A673 (cell line): ENCODE measurements at regions not wholly inside any gene's neighbourhood (a gene's known extent, or its start where the extent isn't known, plus 50 kb on each side); places are given as distances from the start of the nearest gene placed in this dataset.

ENCODE experiments used
- BruUV-seq: library from RNA; stranded (reverse); fragments of 400-500 nt; replicated peaks from 2 replicates; lab custom pipeline; 2021; lab: Mats Ljungman, UMichigan
- CTCF ChIA-PET: fragments of 300-600 bp; sonication (Branson Sonifier 250); formaldehyde crosslinking; loops from one replicate; lab custom pipeline; 2022; ENCODE audit warnings: antibody characterized with exemption; lab: Charles Lee
- POLR2A ChIA-PET: fragments of 300-600 bp; sonication (Branson Sonifier 250); formaldehyde crosslinking; loops from one replicate; lab custom pipeline; 2022; ENCODE audit warnings: antibody characterized with exemption; ENCODE audit not compliant: low non-redundant PET; lab: Charles Lee
- DNase-seq: peaks from one replicate; pipeline ENCODE4 v3.0.0-alpha.2; 2015; ENCODE audit warnings: low spot score
- H3K27ac ChIP-seq: fragments of 200-600 bp; sonication (generic); 2 replicates; pipeline ENCODE4 v1.5.1; 2016; ENCODE audit warnings: mixed run types, low read depth, mild to moderate bottlenecking, mixed read lengths, antibody characterized with exemption, low read length; ENCODE audit not compliant: poor library complexity, severe bottlenecking
- H3K27me3 ChIP-seq: fragments of 200-600 bp; sonication (generic); replicated peaks from 2 replicates; pipeline ENCODE4 v1.6.1; 2017; ENCODE audit warnings: mixed run types, low read depth, mild to moderate bottlenecking, mixed read lengths, antibody characterized with exemption, low read length; ENCODE audit not compliant: insufficient read depth, poor library complexity
- H3K36me3 ChIP-seq: fragments of 200-600 bp; sonication (generic); 2 replicates; pipeline ENCODE4 v1.6.1; 2016; ENCODE audit warnings: mixed run types, mild to moderate bottlenecking, mixed read lengths, antibody characterized with exemption, low read length; ENCODE audit not compliant: insufficient read depth, poor library complexity, severe bottlenecking
- H3K4me1 ChIP-seq: fragments of 200-600 bp; sonication (generic); 2 replicates; pipeline ENCODE4 v1.6.1; 2017; ENCODE audit warnings: mixed run types, mild to moderate bottlenecking, mixed read lengths, antibody characterized with exemption, low read length; ENCODE audit not compliant: insufficient read depth, poor library complexity, severe bottlenecking
- H3K4me3 ChIP-seq: fragments of 200-600 bp; sonication (generic); 2 replicates; pipeline ENCODE4 v1.5.1; 2016; ENCODE audit warnings: low read depth, mixed run types, mild to moderate bottlenecking, mixed read lengths, low read length; ENCODE audit not compliant: poor library complexity, severe bottlenecking
- H3K9me3 ChIP-seq: fragments of 200-600 bp; sonication (generic); 2 replicates; pipeline ENCODE4 v1.6.1; 2016; ENCODE audit warnings: mixed run types, low read depth, mild to moderate bottlenecking, mixed read lengths, antibody characterized with exemption, low read length; ENCODE audit not compliant: poor library complexity, severe bottlenecking
- EZH2 ChIP-seq: fragments of 200-600 bp; sonication (generic); IDR thresholded peaks from 2 replicates; pipeline ENCODE4 v1.6.1; 2017; ENCODE audit warnings: borderline replicate concordance, low read depth, mild to moderate bottlenecking, mixed read lengths, antibody characterized with exemption, low read length; ENCODE audit not compliant: poor library complexity, severe bottlenecking
- intact Hi-C: fragments of 100-400 bp; cut with micrococcal nuclease; formaldehyde crosslinking; loops from one replicate; pipeline ENCODE4 v1.10.0; 2022; ENCODE audit not compliant: unreplicated experiment
- TF ChIP-seq, protein P1 (sequence below): fragments of 300-800, 200-600 bp; sonication (generic); conservative IDR thresholded peaks from 2 replicates; pipeline ENCODE4 v1.5.1; 2017; ENCODE audit warnings: low read depth, mild to moderate bottlenecking, antibody characterized with exemption, low read length, moderate library complexity, mixed read lengths

DNA sequence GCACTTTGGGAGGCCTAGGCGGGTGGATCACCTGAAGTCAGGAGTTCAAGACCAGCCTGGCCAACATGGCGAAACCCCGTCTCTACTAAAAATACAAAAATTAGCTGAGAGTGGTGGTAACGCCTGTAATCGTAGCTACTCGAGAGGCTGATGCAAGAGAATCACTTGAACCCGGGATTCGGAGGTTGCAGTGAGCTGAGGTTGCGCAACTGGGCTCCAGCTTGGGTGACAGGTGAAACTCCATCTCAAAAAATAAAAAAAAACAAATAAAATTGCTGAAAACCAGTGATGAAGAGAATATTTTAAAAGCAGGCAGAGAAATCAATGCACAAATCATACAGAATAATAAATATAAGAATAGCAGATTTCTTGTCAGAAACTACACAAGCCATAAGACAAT lies 129.3 kb downstream of the SLIT2 start:
- BruUV-seq = no TSS peak
- TF ChIP-seq, protein P1, sequence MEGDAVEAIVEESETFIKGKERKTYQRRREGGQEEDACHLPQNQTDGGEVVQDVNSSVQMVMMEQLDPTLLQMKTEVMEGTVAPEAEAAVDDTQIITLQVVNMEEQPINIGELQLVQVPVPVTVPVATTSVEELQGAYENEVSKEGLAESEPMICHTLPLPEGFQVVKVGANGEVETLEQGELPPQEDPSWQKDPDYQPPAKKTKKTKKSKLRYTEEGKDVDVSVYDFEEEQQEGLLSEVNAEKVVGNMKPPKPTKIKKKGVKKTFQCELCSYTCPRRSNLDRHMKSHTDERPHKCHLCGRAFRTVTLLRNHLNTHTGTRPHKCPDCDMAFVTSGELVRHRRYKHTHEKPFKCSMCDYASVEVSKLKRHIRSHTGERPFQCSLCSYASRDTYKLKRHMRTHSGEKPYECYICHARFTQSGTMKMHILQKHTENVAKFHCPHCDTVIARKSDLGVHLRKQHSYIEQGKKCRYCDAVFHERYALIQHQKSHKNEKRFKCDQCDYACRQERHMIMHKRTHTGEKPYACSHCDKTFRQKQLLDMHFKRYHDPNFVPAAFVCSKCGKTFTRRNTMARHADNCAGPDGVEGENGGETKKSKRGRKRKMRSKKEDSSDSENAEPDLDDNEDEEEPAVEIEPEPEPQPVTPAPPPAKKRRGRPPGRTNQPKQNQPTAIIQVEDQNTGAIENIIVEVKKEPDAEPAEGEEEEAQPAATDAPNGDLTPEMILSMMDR = no peak
- no peak for TF ChIP-seq EZH2
- H3K9me3 ChIP-seq = no peaks in the 10 kb centered on the region
- ChIA-PET CTCF (no interaction called here), POLR2A (no interaction called here)
- no peak for DNase-seq
- no peak overlapping the region for H3K27ac ChIP-seq
- H3K4me1 ChIP-seq = peaks cover 24% of the 10 kb centered on the region
- intact Hi-C loops = no loop called here
- H3K4me3 ChIP-seq = no peak overlapping the region
- H3K36me3 ChIP-seq = no peaks in the 10 kb centered on the region
- H3K27me3 ChIP-seq = peaks cover 20% of the 10 kb centered on the region

DNA sequence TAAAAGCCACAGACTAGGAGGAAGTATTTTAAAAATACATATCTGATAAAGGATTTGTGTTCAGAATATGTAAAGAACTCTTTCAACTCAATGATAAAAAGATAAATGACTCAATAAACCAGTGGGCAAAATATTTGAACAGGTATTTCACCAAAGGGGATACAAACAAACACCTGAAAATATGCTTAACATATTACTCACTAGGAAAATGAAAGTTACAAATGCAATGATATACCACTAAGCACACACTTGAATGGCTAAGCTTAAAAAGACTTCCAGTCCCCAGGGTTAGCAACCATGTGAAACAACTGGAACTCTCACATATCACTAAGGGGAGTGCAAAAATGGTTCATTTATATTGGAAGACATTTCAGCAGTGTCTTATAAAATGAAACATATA lies 131.6 kb downstream of the SLIT2 start:
- H3K27ac ChIP-seq = no peak overlapping the region
- POLR2A ChIA-PET = no interaction called here
- BruUV-seq = no TSS peak
- H3K4me3 ChIP-seq = no peak overlapping the region
- no peaks in the 10 kb centered on the region for H3K9me3 ChIP-seq
- no peak for DNase-seq
- peaks cover 34% of the 10 kb centered on the region for H3K4me1 ChIP-seq
- intact Hi-C loops = no loop called here
- no peaks in the 10 kb centered on the region for H3K36me3 ChIP-seq
- no peak for TF ChIP-seq EZH2
- TF ChIP-seq, protein P1 = no peak
- CTCF ChIA-PET = no interaction called here
- peaks cover 20% of the 10 kb centered on the region for H3K27me3 ChIP-seq

DNA sequence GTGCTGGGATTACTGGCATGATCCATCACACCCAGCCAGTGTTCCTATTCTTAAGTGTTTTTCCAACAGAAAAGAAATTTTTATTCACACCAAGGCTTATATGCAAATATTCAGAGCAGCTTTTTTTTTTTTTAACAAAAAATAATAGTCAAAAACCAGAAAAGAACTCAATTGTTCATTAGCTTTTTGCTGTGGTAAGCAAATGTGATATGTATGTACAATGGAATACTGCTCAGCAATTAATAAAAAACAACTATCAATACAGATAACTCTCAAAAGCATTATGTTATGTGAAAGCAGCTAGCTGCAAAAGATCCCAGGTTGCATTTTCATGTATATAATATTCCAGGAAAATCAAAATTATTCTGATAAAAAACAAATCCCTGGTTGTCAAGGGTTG lies 132.3 kb downstream of the SLIT2 start:
- TF ChIP-seq EZH2 = no peak
- TF ChIP-seq, protein P1 = no peak
- no peaks in the 10 kb centered on the region for H3K36me3 ChIP-seq
- no TSS peak for BruUV-seq
- POLR2A ChIA-PET = no interaction called here
- peaks cover 34% of the 10 kb centered on the region for H3K4me1 ChIP-seq
- H3K9me3 ChIP-seq = no peaks in the 10 kb centered on the region
- H3K27me3 ChIP-seq = peaks cover 20% of the 10 kb centered on the region
- DNase-seq = no peak
- intact Hi-C loops = no loop called here
- CTCF ChIA-PET = no interaction called here
- H3K27ac ChIP-seq = no peak overlapping the region
- H3K4me3 ChIP-seq = no peak overlapping the region
